ENCODE measurements at regions not wholly inside any gene's neighbourhood (a gene's known extent, or its start where the extent isn't known, plus 50 kb on each side); places are given as distances from the start of the nearest gene placed in this dataset.
"Not testable (repeated sequence)": the region's sequence is repeated elsewhere in the genome, so short reads cannot be mapped to it uniquely, and the experiment has no call there.

GRCh38 chr15:35239693-35240092 lies 154.6 kb upstream of the NANOGP8 start:
- H3K4me1 Mint-ChIP-seq (ENCODE audit: low read depth); CTCF ChIA-PET; H3K27ac Mint-ChIP-seq; ATAC-seq; H3K4me3 Mint-ChIP-seq; H3K9me3 Mint-ChIP-seq (ENCODE audit: insufficient read depth); POLR2A ChIA-PET; H3K36me3 Mint-ChIP-seq (ENCODE audit: low read depth); H3K27me3 Mint-ChIP-seq (ENCODE audit: low read depth); DNase-seq: not testable (repeated sequence)

- H3K4me1 Mint-ChIP-seq (ENCODE audit: low read depth); H3K27ac Mint-ChIP-seq; CTCF ChIA-PET; H3K36me3 Mint-ChIP-seq (ENCODE audit: low read depth); H3K9me3 Mint-ChIP-seq (ENCODE audit: insufficient read depth); H3K27me3 Mint-ChIP-seq (ENCODE audit: low read depth); ATAC-seq; H3K4me3 Mint-ChIP-seq; POLR2A ChIA-PET; DNase-seq: not testable (repeated sequence)
Measured at GRCh38 chr15:35238448-35238847, 153.4 kb upstream of the NANOGP8 start.

- CTCF ChIA-PET = no interaction called here
Measured at GRCh38 chr15:35229085-35229484, 144.0 kb upstream of the NANOGP8 start.

GRCh38 chr15:35218215-35218614 lies 133.1 kb upstream of the NANOGP8 start:
- ChIA-PET CTCF (no interaction called here), POLR2A (interaction anchor here (0.6 kb wide), 1 partner anchor 499 kb away, joined by 3 read pairs; no protein-coding TSS in a partner anchor)
- ATAC-seq (no peak), DNase-seq (no peak)
- Mint-ChIP-seq H3K9me3 (ENCODE audit: insufficient read depth) (no peaks in the 10 kb centered on the region), H3K36me3 (ENCODE audit: low read depth) (no peaks in the 10 kb centered on the region), H3K4me3 (no peak overlapping the region), H3K27me3 (ENCODE audit: low read depth) (no peaks in the 10 kb centered on the region), H3K27ac (no peak overlapping the region), H3K4me1 (ENCODE audit: low read depth) (no peaks in the 10 kb centered on the region)

More at GRCh38 chr15:35229085-35229484, 144.0 kb upstream of the NANOGP8 start:
- Mint-ChIP-seq H3K36me3 (ENCODE audit: low read depth) (no peaks in the 10 kb centered on the region), H3K4me3 (no peak overlapping the region), H3K9me3 (ENCODE audit: insufficient read depth) (peaks cover 10% of the 10 kb centered on the region), H3K27me3 (ENCODE audit: low read depth) (no peaks in the 10 kb centered on the region), H3K27ac (no peak overlapping the region), H3K4me1 (ENCODE audit: low read depth) (no peaks in the 10 kb centered on the region)
- ATAC-seq (no peak), DNase-seq (no peak)
- POLR2A ChIA-PET = no interaction called here

- H3K36me3 Mint-ChIP-seq (ENCODE audit: low read depth) = no peaks in the 10 kb centered on the region
- H3K4me1 Mint-ChIP-seq (ENCODE audit: low read depth) = no peaks in the 10 kb centered on the region
- H3K9me3 Mint-ChIP-seq (ENCODE audit: insufficient read depth) = no peaks in the 10 kb centered on the region
- H3K4me3 Mint-ChIP-seq = no peak overlapping the region
- ChIA-PET CTCF (no interaction called here), POLR2A (no interaction called here)
- ATAC-seq (no peak), DNase-seq (no peak)
- H3K27ac Mint-ChIP-seq = no peak overlapping the region
- H3K27me3 Mint-ChIP-seq (ENCODE audit: low read depth) = no peaks in the 10 kb centered on the region
Measured at GRCh38 chr15:35215093-35215492, 130.0 kb upstream of the NANOGP8 start.

GRCh38 chr15:35211240-35211902 lies 126.3 kb upstream of the NANOGP8 start:
- POLR2A ChIA-PET = no interaction called here
- DNase-seq = no peak
- H3K27ac Mint-ChIP-seq = no peak overlapping the region
- no peak for ATAC-seq
- no peaks in the 10 kb centered on the region for H3K9me3 Mint-ChIP-seq (ENCODE audit: insufficient read depth)
- no peak overlapping the region for H3K4me3 Mint-ChIP-seq
- CTCF ChIA-PET = no interaction called here
- no peaks in the 10 kb centered on the region for H3K4me1 Mint-ChIP-seq (ENCODE audit: low read depth)
- no peaks in the 10 kb centered on the region for H3K36me3 Mint-ChIP-seq (ENCODE audit: low read depth)
- H3K27me3 Mint-ChIP-seq (ENCODE audit: low read depth) = no peaks in the 10 kb centered on the region

- no peaks in the 10 kb centered on the region for H3K9me3 Mint-ChIP-seq (ENCODE audit: insufficient read depth)
- H3K27ac Mint-ChIP-seq = no peak overlapping the region
- H3K4me3 Mint-ChIP-seq = no peak overlapping the region
- no peaks in the 10 kb centered on the region for H3K27me3 Mint-ChIP-seq (ENCODE audit: low read depth)
- no peaks in the 10 kb centered on the region for H3K36me3 Mint-ChIP-seq (ENCODE audit: low read depth)
- no peaks in the 10 kb centered on the region for H3K4me1 Mint-ChIP-seq (ENCODE audit: low read depth)
- ChIA-PET CTCF (no interaction called here), POLR2A (no interaction called here)
- DNase-seq = no peak
- ATAC-seq = no peak
Measured at GRCh38 chr15:35210370-35210769, 125.3 kb upstream of the NANOGP8 start.

- Mint-ChIP-seq H3K4me3 (no peak overlapping the region), H3K36me3 (ENCODE audit: low read depth) (no peaks in the 10 kb centered on the region), H3K4me1 (ENCODE audit: low read depth) (no peaks in the 10 kb centered on the region), H3K27me3 (ENCODE audit: low read depth) (no peaks in the 10 kb centered on the region), H3K27ac (no peak overlapping the region), H3K9me3 (ENCODE audit: insufficient read depth) (no peaks in the 10 kb centered on the region)
- CTCF ChIA-PET = no interaction called here
- DNase-seq (no peak), ATAC-seq (no peak)
- POLR2A ChIA-PET = no interaction called here
Measured at GRCh38 chr15:35209838-35210237, 124.7 kb upstream of the NANOGP8 start.

GRCh38 chr15:35208353-35208752 lies 123.3 kb upstream of the NANOGP8 start:
- no peaks in the 10 kb centered on the region for H3K27me3 Mint-ChIP-seq (ENCODE audit: low read depth)
- ChIA-PET POLR2A (no interaction called here), CTCF (interaction anchor here (1.3 kb wide), 1 partner anchor 20 kb away, joined by 3 read pairs; no protein-coding TSS in a partner anchor)
- H3K4me3 Mint-ChIP-seq = no peak overlapping the region
- no peaks in the 10 kb centered on the region for H3K4me1 Mint-ChIP-seq (ENCODE audit: low read depth)
- no peak overlapping the region for H3K27ac Mint-ChIP-seq
- DNase-seq = no peak
- no peaks in the 10 kb centered on the region for H3K9me3 Mint-ChIP-seq (ENCODE audit: insufficient read depth)
- ATAC-seq = no peak
- H3K36me3 Mint-ChIP-seq (ENCODE audit: low read depth) = no peaks in the 10 kb centered on the region

- ChIA-PET POLR2A (no interaction called here), CTCF (no interaction called here)
- ATAC-seq = no peak
- no peak for DNase-seq
- H3K27me3 Mint-ChIP-seq (ENCODE audit: low read depth) = no peaks in the 10 kb centered on the region
- H3K36me3 Mint-ChIP-seq (ENCODE audit: low read depth) = no peaks in the 10 kb centered on the region
- H3K4me1 Mint-ChIP-seq (ENCODE audit: low read depth) = no peaks in the 10 kb centered on the region
- H3K27ac Mint-ChIP-seq = no peak overlapping the region
- H3K9me3 Mint-ChIP-seq (ENCODE audit: insufficient read depth) = no peaks in the 10 kb centered on the region
- no peak overlapping the region for H3K4me3 Mint-ChIP-seq
Measured at GRCh38 chr15:35206060-35206675, 121.1 kb upstream of the NANOGP8 start.

- Mint-ChIP-seq H3K9me3 (ENCODE audit: insufficient read depth) (no peaks in the 10 kb centered on the region), H3K4me3 (no peak overlapping the region), H3K4me1 (ENCODE audit: low read depth) (no peaks in the 10 kb centered on the region), H3K27ac (no peak overlapping the region), H3K36me3 (ENCODE audit: low read depth) (no peaks in the 10 kb centered on the region), H3K27me3 (ENCODE audit: low read depth) (no peaks in the 10 kb centered on the region)
- DNase-seq = no peak
- no peak for ATAC-seq
- CTCF ChIA-PET = no interaction called here
- POLR2A ChIA-PET = no interaction called here
Measured at GRCh38 chr15:35198197-35198596, 113.1 kb upstream of the NANOGP8 start.

- Mint-ChIP-seq H3K4me1 (ENCODE audit: low read depth) (no peaks in the 10 kb centered on the region), H3K9me3 (ENCODE audit: insufficient read depth) (no peaks in the 10 kb centered on the region), H3K36me3 (ENCODE audit: low read depth) (no peaks in the 10 kb centered on the region), H3K4me3 (no peak overlapping the region), H3K27me3 (ENCODE audit: low read depth) (no peaks in the 10 kb centered on the region), H3K27ac (no peak overlapping the region)
- ChIA-PET CTCF (no interaction called here), POLR2A (no interaction called here)
- no peak for ATAC-seq
- DNase-seq = no peak
Measured at GRCh38 chr15:35197754-35198153, 112.7 kb upstream of the NANOGP8 start.

- Mint-ChIP-seq H3K4me1 (ENCODE audit: low read depth) (no peaks in the 10 kb centered on the region), H3K27me3 (ENCODE audit: low read depth) (no peaks in the 10 kb centered on the region), H3K27ac (no peak overlapping the region), H3K9me3 (ENCODE audit: insufficient read depth) (no peaks in the 10 kb centered on the region), H3K4me3 (no peak overlapping the region), H3K36me3 (ENCODE audit: low read depth) (no peaks in the 10 kb centered on the region)
- CTCF ChIA-PET = no interaction called here
- POLR2A ChIA-PET = no interaction called here
- DNase-seq = no peak
- no peak for ATAC-seq
Measured at GRCh38 chr15:35197306-35197705, 112.2 kb upstream of the NANOGP8 start.

Measured in activated CD8-positive, alpha-beta T cell treated with anti-CD3 and anti-CD28 coated beads, Interleukin-2, amount 10 ng/mL, durations not matched to agents 7 days and 5 days (primary cell).